RCC 7860 (cell line): ENCODE measurements at regions not wholly inside any gene's neighbourhood (a gene's known extent, or its start where the extent isn't known, plus 50 kb on each side); places are given as distances from the start of the nearest gene placed in this dataset.

Source experiments
- DNase-seq: peaks from one replicate; pipeline ENCODE4 v3.0.0-alpha.2; 2015; ENCODE audit warnings: low spot score
- FAIRE-seq: peaks from 2 replicates; lab custom pipeline; 2012; peaks lifted over from hg19 to GRCh38; lab: Jason Lieb, UNC

- no peak for DNase-seq
- no peak for FAIRE-seq
These were observed 105.3 kb downstream of the SLC6A15 start for GRCh38 chr12:84807249-84807648.

- no peak for DNase-seq
- FAIRE-seq = no peak
These were observed 107.1 kb downstream of the SLC6A15 start for GRCh38 chr12:84805474-84805858.

- FAIRE-seq = no peak
- no peak for DNase-seq
These were observed 107.7 kb downstream of the SLC6A15 start for GRCh38 chr12:84804691-84805473.

GRCh38 chr12:84803661-84804060 lies 108.9 kb downstream of the SLC6A15 start:
- no peak for FAIRE-seq
- DNase-seq = no peak

GRCh38 chr12:84802161-84802560 lies 110.4 kb downstream of the SLC6A15 start:
- DNase-seq (no peak), FAIRE-seq (no peak)

GRCh38 chr12:84793558-84794367 lies 118.8 kb downstream of the SLC6A15 start:
- no peak for FAIRE-seq
- DNase-seq = no peak

GRCh38 chr12:84791444-84791843 lies 121.2 kb downstream of the SLC6A15 start:
- FAIRE-seq (no peak), DNase-seq (no peak)

- DNase-seq (no peak), FAIRE-seq (no peak)
These were observed 123.4 kb downstream of the SLC6A15 start for GRCh38 chr12:84789184-84789583.

- DNase-seq = no peak
- FAIRE-seq = no peak
These were observed 125.3 kb downstream of the SLC6A15 start for GRCh38 chr12:84787253-84787652.

- no peak for FAIRE-seq
These were observed 126.0 kb downstream of the SLC6A15 start for GRCh38 chr12:84786622-84787021.

GRCh38 chr12:84785951-84786350 lies 126.6 kb downstream of the SLC6A15 start:
- no peak for FAIRE-seq
- DNase-seq = no peak

More at GRCh38 chr12:84786622-84787021, 126.0 kb downstream of the SLC6A15 start:
- no peak for DNase-seq

- no peak for FAIRE-seq
These were observed 127.3 kb downstream of the SLC6A15 start for GRCh38 chr12:84785281-84785680.

GRCh38 chr12:84779169-84779568 lies 133.4 kb downstream of the SLC6A15 start:
- FAIRE-seq (no peak), DNase-seq (no peak)

More at GRCh38 chr12:84785281-84785680, 127.3 kb downstream of the SLC6A15 start:
- DNase-seq = no peak

GRCh38 chr12:84772281-84772680 lies 140.3 kb downstream of the SLC6A15 start:
- no peak for FAIRE-seq
- no peak for DNase-seq

GRCh38 chr12:84767079-84767478 lies 145.5 kb downstream of the SLC6A15 start:
- FAIRE-seq (no peak), DNase-seq (no peak)

- no peak for FAIRE-seq
These were observed 146.2 kb downstream of the SLC6A15 start for GRCh38 chr12:84766375-84766774.

GRCh38 chr12:84764001-84764400 lies 148.6 kb downstream of the SLC6A15 start:
- DNase-seq = no peak
- no peak for FAIRE-seq

More at GRCh38 chr12:84766375-84766774, 146.2 kb downstream of the SLC6A15 start:
- no peak for DNase-seq

GRCh38 chr12:84763107-84763506 lies 149.5 kb downstream of the SLC6A15 start:
- DNase-seq = no peak

GRCh38 chr12:84760091-84760865 lies 152.3 kb downstream of the SLC6A15 start:
- FAIRE-seq (no peak), DNase-seq (no peak)

More at GRCh38 chr12:84763107-84763506, 149.5 kb downstream of the SLC6A15 start:
- FAIRE-seq = no peak

GRCh38 chr12:84757978-84758377 lies 154.6 kb downstream of the SLC6A15 start:
- FAIRE-seq (no peak), DNase-seq (no peak)

- DNase-seq (no peak), FAIRE-seq (no peak)
These were observed 155.6 kb downstream of the SLC6A15 start for GRCh38 chr12:84756961-84757360.
